OCI-LY1 (cell line): ENCODE measurements at regions not wholly inside any gene's neighbourhood (a gene's known extent, or its start where the extent isn't known, plus 50 kb on each side); places are given as distances from the start of the nearest gene placed in this dataset.

Source experiments
- CTCF ChIP-seq: fragments of 200-600 bp; sonication (generic), shearing (Covaris generic); IDR thresholded peaks from 2 replicates; pipeline ENCODE4 v1.5.1; 2017; ENCODE audit warnings: mild to moderate bottlenecking, antibody characterized with exemption, low read length, moderate library complexity, mixed read lengths
- EZH2 ChIP-seq: fragments of 200-600 bp; sonication (generic), shearing (Covaris generic); IDR thresholded peaks from 2 replicates; pipeline ENCODE4 v1.8.0; 2017; ENCODE audit warnings: borderline replicate concordance, mixed run types, mild to moderate bottlenecking, antibody characterized with exemption, low read length, moderate library complexity, mixed read lengths

DNA sequence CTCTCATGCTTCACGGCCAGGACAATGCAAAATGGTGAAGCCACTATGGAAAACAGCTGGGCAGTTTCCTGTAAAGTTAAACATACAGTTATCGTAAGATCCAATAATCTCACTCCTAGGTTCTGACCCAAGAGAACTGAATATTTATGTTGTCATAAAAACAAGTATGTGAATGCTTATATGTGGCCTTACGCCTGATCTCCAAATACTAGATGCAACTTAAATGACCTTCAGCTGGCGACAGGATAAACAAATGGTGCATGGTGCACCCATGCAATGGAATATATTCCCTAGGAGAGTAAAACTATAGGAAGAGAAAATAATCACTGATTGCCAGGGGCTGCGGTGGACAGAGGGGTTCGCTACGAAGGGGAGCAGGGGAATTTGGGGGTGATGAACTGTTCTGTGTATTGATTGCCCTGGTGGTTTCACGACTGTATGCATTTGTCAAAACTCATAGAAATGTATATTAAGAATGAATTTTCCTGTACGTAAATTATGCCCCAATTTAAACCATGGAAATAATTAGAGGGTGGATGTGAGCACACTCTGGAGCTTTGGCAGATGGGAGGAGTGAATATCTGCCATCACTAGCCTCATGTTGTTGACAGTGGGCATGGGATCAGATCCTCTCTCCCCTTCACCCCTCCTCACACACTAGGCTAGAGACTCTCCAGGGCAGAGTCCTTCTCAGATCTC is 100.8 kb upstream of the MYCN start:
- no peak for TF ChIP-seq EZH2
- no peak for TF ChIP-seq CTCF
